ENCODE measurements at regions not wholly inside any gene's neighbourhood (a gene's known extent, or its start where the extent isn't known, plus 50 kb on each side); places are given as distances from the start of the nearest gene placed in this dataset.
"Not testable (repeated sequence)": the region's sequence is repeated elsewhere in the genome, so short reads cannot be mapped to it uniquely, and the experiment has no call there.

GRCh38 chr3:159859424-159859823 is 129.2 kb upstream of the IL12A start:
- no peak for DNase-seq

- DNase-seq = no peak
Measured at GRCh38 chr3:159859836-159860235, 128.8 kb upstream of the IL12A start.

GRCh38 chr3:159860269-159861116 is 128.1 kb upstream of the IL12A start:
- no peak for DNase-seq

GRCh38 chr3:159861369-159861987 is 127.2 kb upstream of the IL12A start:
- no peak for DNase-seq

- no peak for DNase-seq
Measured at GRCh38 chr3:159865041-159865579, 123.5 kb upstream of the IL12A start.

- DNase-seq = no peak
Measured at GRCh38 chr3:159866201-159866746, 122.4 kb upstream of the IL12A start.

- no peak for DNase-seq
Measured at GRCh38 chr3:159867372-159867771, 121.3 kb upstream of the IL12A start.

- DNase-seq = no peak
Measured at GRCh38 chr3:159870723-159871122, 117.9 kb upstream of the IL12A start.

- no peak for DNase-seq
Measured at GRCh38 chr3:159872374-159873109, 116.1 kb upstream of the IL12A start.

GRCh38 chr3:159875116-159875515 is 113.5 kb upstream of the IL12A start:
- no peak for DNase-seq

- no peak for DNase-seq
Measured at GRCh38 chr3:159877924-159878323, 110.7 kb upstream of the IL12A start.

- DNase-seq = no peak
Measured at GRCh38 chr3:159879146-159879545, 109.5 kb upstream of the IL12A start.

GRCh38 chr3:159879598-159879997 is 109.0 kb upstream of the IL12A start:
- no peak for DNase-seq

- no peak for DNase-seq
Measured at GRCh38 chr3:159881208-159881607, 107.4 kb upstream of the IL12A start.

- DNase-seq = no peak
Measured at GRCh38 chr3:159881828-159882309, 106.8 kb upstream of the IL12A start.

- DNase-seq = no peak
Measured at GRCh38 chr3:159882367-159882766, 106.3 kb upstream of the IL12A start.

GRCh38 chr3:159882790-159883779 is 105.5 kb upstream of the IL12A start:
- no peak for DNase-seq

GRCh38 chr3:159884661-159885402 is 103.8 kb upstream of the IL12A start:
- no peak for DNase-seq

- DNase-seq = no peak
Measured at GRCh38 chr3:159886050-159886449, 102.6 kb upstream of the IL12A start.

- not testable (repeated sequence) for DNase-seq
Measured at GRCh38 chr3:159886530-159886929, 102.1 kb upstream of the IL12A start.

- DNase-seq = no peak
Measured at GRCh38 chr3:159887168-159887567, 101.5 kb upstream of the IL12A start.
